ENCODE measurements at regions not wholly inside any gene's neighbourhood (a gene's known extent, or its start where the extent isn't known, plus 50 kb on each side); places are given as distances from the start of the nearest gene placed in this dataset.

- Mint-ChIP-seq H3K9me3 (peaks cover 27% of the 10 kb centered on the region), H3K4me3 (no peak overlapping the region), H3K36me3 (ENCODE audit: low read depth) (no peaks in the 10 kb centered on the region), H3K4me1 (peaks cover 8% of the 10 kb centered on the region), H3K27me3 (ENCODE audit: low read depth, poor library complexity) (peaks cover 2% of the 10 kb centered on the region), H3K27ac (peak overlapping the region; percentile 26)
- TF ChIP-seq CTCF (IDR thresholded peaks at IDR 0.05): no peak
- DNase-seq: no peak
Observed at GRCh38 chr12:91968076-91968776, 177.4 kb downstream of the BTG1 start.

GRCh38 chr12:91967590-91967989 is 178.1 kb downstream of the BTG1 start:
- H3K9me3 Mint-ChIP-seq: peaks cover 27% of the 10 kb centered on the region
- H3K36me3 Mint-ChIP-seq (ENCODE audit: low read depth): no peaks in the 10 kb centered on the region
- no peak overlapping the region for H3K4me3 Mint-ChIP-seq

DNA sequence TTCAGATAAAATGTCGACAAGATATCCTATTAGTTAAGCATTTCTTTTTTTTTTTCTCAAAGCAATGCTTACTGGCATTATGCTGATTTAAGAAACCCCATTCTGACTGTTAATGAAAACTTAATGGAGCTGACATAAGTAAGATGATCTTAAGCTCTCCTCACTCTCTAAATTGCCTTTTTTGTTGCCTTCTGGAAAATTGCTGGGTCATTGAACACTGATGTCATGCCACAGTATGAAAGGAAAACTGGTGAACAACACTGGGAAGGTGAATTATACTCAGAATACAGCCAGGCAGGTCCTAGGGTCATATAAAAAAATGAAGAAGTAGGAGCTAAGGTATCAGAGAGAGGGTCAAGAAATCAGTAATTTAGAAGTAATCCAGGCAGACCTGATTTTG is 179.9 kb downstream of the BTG1 start:
- no peak for TF ChIP-seq CTCF (IDR thresholded peaks at IDR 0.05)
- Mint-ChIP-seq H3K27ac (no peak overlapping the region), H3K9me3 (peaks cover 19% of the 10 kb centered on the region), H3K4me1 (peaks cover 8% of the 10 kb centered on the region), H3K27me3 (ENCODE audit: low read depth, poor library complexity) (peaks cover 2% of the 10 kb centered on the region), H3K36me3 (ENCODE audit: low read depth) (no peaks in the 10 kb centered on the region), H3K4me3 (no peak overlapping the region)
- no peak for DNase-seq

More at GRCh38 chr12:91967590-91967989, 178.1 kb downstream of the BTG1 start:
- Mint-ChIP-seq H3K27me3 (ENCODE audit: low read depth, poor library complexity) (peaks cover 2% of the 10 kb centered on the region), H3K4me1 (peaks cover 8% of the 10 kb centered on the region), H3K27ac (peak overlapping the region; percentile 26)
- TF ChIP-seq CTCF (IDR thresholded peaks at IDR 0.05): no peak
- no peak for DNase-seq

DNA sequence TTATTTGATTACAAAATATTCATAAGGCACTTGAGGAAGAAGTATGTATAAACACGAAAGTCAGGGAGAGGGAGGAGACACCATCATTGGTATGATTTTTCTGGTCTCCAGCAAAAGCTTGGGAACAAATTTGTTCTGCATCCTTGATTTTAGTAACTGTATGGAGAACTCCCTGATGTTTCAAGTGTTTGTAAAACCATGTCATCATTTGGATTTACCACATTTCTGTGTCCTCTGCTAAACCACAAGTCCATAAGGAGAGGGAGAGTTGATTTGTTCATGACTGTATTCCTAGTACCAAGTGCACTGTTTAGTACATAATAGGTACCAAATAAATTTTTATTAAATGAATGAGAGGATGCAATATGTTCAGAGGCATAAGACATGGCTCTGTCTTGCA is 181.1 kb downstream of the BTG1 start:
- Mint-ChIP-seq H3K36me3 (ENCODE audit: low read depth) (no peaks in the 10 kb centered on the region), H3K27ac (no peak overlapping the region), H3K4me3 (no peak overlapping the region)

GRCh38 chr12:91959220-91959619 is 186.4 kb downstream of the BTG1 start:
- H3K9me3 Mint-ChIP-seq: peaks cover 14% of the 10 kb centered on the region
- H3K4me1 Mint-ChIP-seq: no peaks in the 10 kb centered on the region
- DNase-seq: no peak
- TF ChIP-seq CTCF (IDR thresholded peaks at IDR 0.05): no peak
- H3K27ac Mint-ChIP-seq: no peak overlapping the region
- peaks cover 3% of the 10 kb centered on the region for H3K27me3 Mint-ChIP-seq (ENCODE audit: low read depth, poor library complexity)
- H3K4me3 Mint-ChIP-seq: no peak overlapping the region
- peaks cover 5% of the 10 kb centered on the region for H3K36me3 Mint-ChIP-seq (ENCODE audit: low read depth)

More for the DNA sequence above, 181.1 kb downstream of the BTG1 start:
- no peak for DNase-seq
- peaks cover 7% of the 10 kb centered on the region for H3K9me3 Mint-ChIP-seq
- no peak for TF ChIP-seq CTCF (IDR thresholded peaks at IDR 0.05)
- H3K4me1 Mint-ChIP-seq: peaks cover 8% of the 10 kb centered on the region
- H3K27me3 Mint-ChIP-seq (ENCODE audit: low read depth, poor library complexity): peaks cover 2% of the 10 kb centered on the region

- H3K9me3 Mint-ChIP-seq: peaks cover 14% of the 10 kb centered on the region
- H3K36me3 Mint-ChIP-seq (ENCODE audit: low read depth): peaks cover 5% of the 10 kb centered on the region
- no peak overlapping the region for H3K27ac Mint-ChIP-seq
- no peaks in the 10 kb centered on the region for H3K4me1 Mint-ChIP-seq
- peaks cover 3% of the 10 kb centered on the region for H3K27me3 Mint-ChIP-seq (ENCODE audit: low read depth, poor library complexity)
- TF ChIP-seq CTCF (IDR thresholded peaks at IDR 0.05): no peak
- no peak for DNase-seq
- H3K4me3 Mint-ChIP-seq: no peak overlapping the region
Observed at GRCh38 chr12:91958816-91959215, 186.8 kb downstream of the BTG1 start.

Measured in nephron progenitor cell (in vitro differentiated cells).